Testis (tissue), 2 donors: ENCODE measurements at regions not wholly inside any gene's neighbourhood (a gene's known extent, or its start where the extent isn't known, plus 50 kb on each side); places are given as distances from the start of the nearest gene placed in this dataset.

Experiments used
- DNase-seq: peaks from one replicate; pipeline ENCODE4 v3.0.0-alpha.2; 2019
- H3K27ac ChIP-seq, 2 donors: fragments of 200-600 bp; sonication (generic); one replicate each; pipeline ENCODE4 v1.5.1; 2019
- H3K27me3 ChIP-seq: fragments of 200-600 bp; sonication (generic); one replicate; pipeline ENCODE4 v1.5.1; 2019
- H3K36me3 ChIP-seq: fragments of 200-600 bp; sonication (generic); one replicate; pipeline ENCODE4 v1.5.1; 2017; ENCODE audit warnings: low read depth; ENCODE audit errors: missing control alignments
- H3K4me1 ChIP-seq: fragments of 200-600 bp; sonication (generic); one replicate; pipeline ENCODE4 v1.5.1; 2019
- H3K4me3 ChIP-seq, 2 donors: fragments of 200-600 bp; sonication (generic); one replicate each; pipeline ENCODE4 v1.5.1; 2017 to 2019
- H3K9me3 ChIP-seq: fragments of 200-600 bp; sonication (generic); one replicate; pipeline ENCODE4 v1.5.1; 2017
- CTCF ChIP-seq, 3 experiments: fragments of 450-650 bp in 2 of 3; fragments of 200-600 bp in 1 of 3; sonication (generic) in 1 of 3; IDR thresholded peaks; one replicate each; pipeline ENCODE4 v1.5.1; 2016 to 2019; ENCODE audit warnings: antibody characterized with exemption in 3 of 3, mild to moderate bottlenecking in 2 of 3, moderate library complexity in 1 of 3
- POLR2A ChIP-seq: fragments of 450-650 bp; IDR thresholded peaks from one replicate; pipeline ENCODE4 v1.6.1; 2017; ENCODE audit warnings: antibody characterized with exemption, mild to moderate bottlenecking, moderate library complexity
- WGBS, 2 donors: methylation state at CpG; one replicate each; pipeline ENCODE4 v1.1.5; 2018; 5-methylcytosine and 5-hydroxymethylcytosine counted together
- intact Hi-C: fragments of 100-400 bp; cut with DNase I; formaldehyde crosslinking; loops from one replicate; pipeline ENCODE4 v1.15.1; 2023; ENCODE audit warnings: low total_unique reads

GRCh38 chr11:37298173-37298572 is 700.1 kb upstream of the RAG2 start:
- 77 to 79% methylated on average over 2 of the region's 2 CpGs for WGBS, 2 donors
- H3K4me3 ChIP-seq, result no peak overlapping the region
- no peaks in the 10 kb centered on the region for H3K4me1 ChIP-seq
- TF ChIP-seq CTCF (IDR thresholded peaks at IDR 0.05), result no peak
- no peak for TF ChIP-seq POLR2A
- intact Hi-C loops, result no loop called here
- H3K9me3 ChIP-seq, result no peaks in the 10 kb centered on the region
- H3K27ac ChIP-seq, result no peak overlapping the region
- no peak for DNase-seq
- H3K27me3 ChIP-seq, result no peaks in the 10 kb centered on the region
- H3K36me3 ChIP-seq, result no peaks in the 10 kb centered on the region

GRCh38 chr11:37286890-37287289 is 688.9 kb upstream of the RAG2 start:
- H3K4me3 ChIP-seq, result no peak overlapping the region
- H3K27me3 ChIP-seq, result no peaks in the 10 kb centered on the region
- intact Hi-C loops, result no loop called here
- 69 to 70% methylated on average over 3 of the region's 3 CpGs for WGBS, 2 donors
- no peak overlapping the region for H3K27ac ChIP-seq
- H3K4me1 ChIP-seq, result no peaks in the 10 kb centered on the region
- H3K36me3 ChIP-seq, result no peaks in the 10 kb centered on the region
- TF ChIP-seq POLR2A (no peak), CTCF (IDR thresholded peaks at IDR 0.05) (no peak)
- DNase-seq, result no peak
- H3K9me3 ChIP-seq, result no peaks in the 10 kb centered on the region

GRCh38 chr11:37282367-37282766 is 684.3 kb upstream of the RAG2 start:
- H3K27ac ChIP-seq, result no peak overlapping the region
- no peak for TF ChIP-seq CTCF (IDR thresholded peaks at IDR 0.05)
- no peak for TF ChIP-seq POLR2A
- intact Hi-C loops, result no loop called here
- no peaks in the 10 kb centered on the region for H3K9me3 ChIP-seq
- H3K36me3 ChIP-seq, result no peaks in the 10 kb centered on the region
- no peaks in the 10 kb centered on the region for H3K4me1 ChIP-seq
- H3K4me3 ChIP-seq, result no peak overlapping the region
- no peak for DNase-seq
- no peaks in the 10 kb centered on the region for H3K27me3 ChIP-seq

GRCh38 chr11:37280200-37280599 is 682.2 kb upstream of the RAG2 start:
- Histone ChIP-seq H3K36me3 (no peaks in the 10 kb centered on the region), H3K9me3 (no peaks in the 10 kb centered on the region), H3K27ac (no peak overlapping the region), H3K4me3 (no peak overlapping the region), H3K4me1 (no peaks in the 10 kb centered on the region), H3K27me3 (no peaks in the 10 kb centered on the region)
- TF ChIP-seq CTCF (IDR thresholded peaks at IDR 0.05) (no peak), POLR2A (no peak)
- intact Hi-C loops, result no loop called here
- WGBS, 2 donors, result 37 to 51% methylated on average over 2 of the region's 2 CpGs
- no peak for DNase-seq

GRCh38 chr11:37277896-37278465 is 679.9 kb upstream of the RAG2 start:
- no peaks in the 10 kb centered on the region for H3K4me1 ChIP-seq
- H3K4me3 ChIP-seq, result no peak overlapping the region
- intact Hi-C loops, result no loop called here
- no peaks in the 10 kb centered on the region for H3K9me3 ChIP-seq
- no peak for DNase-seq
- no peaks in the 10 kb centered on the region for H3K27me3 ChIP-seq
- WGBS, 2 donors, result 91 to 95% methylated on average over 3 of the region's 3 CpGs
- H3K27ac ChIP-seq, result no peak overlapping the region
- TF ChIP-seq CTCF (IDR thresholded peaks at IDR 0.05) (no peak), POLR2A (no peak)
- H3K36me3 ChIP-seq, result no peaks in the 10 kb centered on the region
